ENCODE measurements at regions not wholly inside any gene's neighbourhood (a gene's known extent, or its start where the extent isn't known, plus 50 kb on each side); places are given as distances from the start of the nearest gene placed in this dataset.
A peak's percentile ranks its signal among the peaks of the same experiment; 100 is the strongest.

- H3K27me3 ChIP-seq (ENCODE audit: control insufficient read depth in 3 of 3, insufficient read depth in 3 of 3, low read length in 2 of 3) = no peaks in the 10 kb centered on the region
- H3K4me1 ChIP-seq (ENCODE audit: control insufficient read depth in 5 of 5, insufficient read depth in 5 of 5, low read length in 5 of 5) = peaks cover 0 to 7% (median 0%) of the 10 kb centered on the region in 5 donors
- H3K9me3 ChIP-seq (ENCODE audit: control insufficient read depth in 4 of 4, insufficient read depth in 3 of 4, low read length in 3 of 4) = no peaks in the 10 kb centered on the region
- 75 to 77% methylated on average over 10 of the region's 10 CpGs for WGBS, 2 donors
- TF ChIP-seq, protein P1, sequence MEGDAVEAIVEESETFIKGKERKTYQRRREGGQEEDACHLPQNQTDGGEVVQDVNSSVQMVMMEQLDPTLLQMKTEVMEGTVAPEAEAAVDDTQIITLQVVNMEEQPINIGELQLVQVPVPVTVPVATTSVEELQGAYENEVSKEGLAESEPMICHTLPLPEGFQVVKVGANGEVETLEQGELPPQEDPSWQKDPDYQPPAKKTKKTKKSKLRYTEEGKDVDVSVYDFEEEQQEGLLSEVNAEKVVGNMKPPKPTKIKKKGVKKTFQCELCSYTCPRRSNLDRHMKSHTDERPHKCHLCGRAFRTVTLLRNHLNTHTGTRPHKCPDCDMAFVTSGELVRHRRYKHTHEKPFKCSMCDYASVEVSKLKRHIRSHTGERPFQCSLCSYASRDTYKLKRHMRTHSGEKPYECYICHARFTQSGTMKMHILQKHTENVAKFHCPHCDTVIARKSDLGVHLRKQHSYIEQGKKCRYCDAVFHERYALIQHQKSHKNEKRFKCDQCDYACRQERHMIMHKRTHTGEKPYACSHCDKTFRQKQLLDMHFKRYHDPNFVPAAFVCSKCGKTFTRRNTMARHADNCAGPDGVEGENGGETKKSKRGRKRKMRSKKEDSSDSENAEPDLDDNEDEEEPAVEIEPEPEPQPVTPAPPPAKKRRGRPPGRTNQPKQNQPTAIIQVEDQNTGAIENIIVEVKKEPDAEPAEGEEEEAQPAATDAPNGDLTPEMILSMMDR (IDR thresholded peaks at IDR 0.05; ENCODE audit: control extremely low read depth, extremely low read depth) = no peak
- H3K4me3 ChIP-seq = no peak overlapping the region
- no peak for DNase-seq
- no peak overlapping the region for H3K27ac ChIP-seq (ENCODE audit: low read depth in 1 of 2, low read length in 1 of 2)
- no peak for ATAC-seq (ENCODE audit: insufficient read depth, low FRiP score)
- no peaks in the 10 kb centered on the region for H3K36me3 ChIP-seq (ENCODE audit: control insufficient read depth in 4 of 4, insufficient read depth in 4 of 4, low read length in 4 of 4)
- no peak overlapping the region for H3K9ac ChIP-seq (ENCODE audit: insufficient read depth in 1 of 2, low read length in 2 of 2)
These were observed 268.9 kb upstream of the ATP2B1 start for GRCh38 chr12:89977405-89978085.

- WGBS, 2 donors = 92 to 93% methylated on average over 4 of the region's 4 CpGs
- ATAC-seq (ENCODE audit: insufficient read depth, low FRiP score) = no peak
- Histone ChIP-seq H3K9ac (ENCODE audit: insufficient read depth in 1 of 2, low read length in 2 of 2) (no peak overlapping the region), H3K27me3 (ENCODE audit: control insufficient read depth in 3 of 3, insufficient read depth in 3 of 3, low read length in 2 of 3) (no peaks in the 10 kb centered on the region), H3K9me3 (ENCODE audit: control insufficient read depth in 4 of 4, insufficient read depth in 3 of 4, low read length in 3 of 4) (no peaks in the 10 kb centered on the region), H3K4me3 (no peak overlapping the region), H3K36me3 (ENCODE audit: control insufficient read depth in 4 of 4, insufficient read depth in 4 of 4, low read length in 4 of 4) (no peaks in the 10 kb centered on the region), H3K4me1 (ENCODE audit: control insufficient read depth in 5 of 5, insufficient read depth in 5 of 5, low read length in 5 of 5) (peaks cover 0 to 12% (median under 1%) of the 10 kb centered on the region in 5 donors), H3K27ac (ENCODE audit: low read depth in 1 of 2, low read length in 1 of 2) (no peak overlapping the region)
- DNase-seq = no peak
- TF ChIP-seq, protein P1 (IDR thresholded peaks at IDR 0.05; ENCODE audit: control extremely low read depth, extremely low read depth) = no peak
These were observed 268.2 kb upstream of the ATP2B1 start for GRCh38 chr12:89976866-89977265.

DNA sequence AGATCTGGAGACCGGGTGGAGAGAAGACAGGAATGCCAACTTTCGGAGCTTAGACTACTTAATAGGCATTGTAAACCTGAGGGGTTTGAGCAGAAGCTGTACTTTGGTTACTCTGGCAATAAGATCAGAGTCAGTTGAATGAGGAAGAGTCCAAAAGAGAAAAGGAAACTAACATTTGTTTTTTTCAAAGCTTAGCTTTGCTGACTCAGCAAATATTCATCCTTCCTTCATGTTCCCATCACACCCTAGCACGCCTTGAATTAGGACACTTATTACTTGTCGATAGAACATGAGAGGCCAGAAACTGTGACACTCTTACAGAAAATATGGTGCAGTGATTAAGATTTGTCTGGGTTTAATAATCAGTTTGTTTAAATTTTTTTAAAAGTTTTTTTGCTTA lies 266.9 kb upstream of the ATP2B1 start:
- Histone ChIP-seq H3K27ac (ENCODE audit: low read depth in 1 of 2, low read length in 1 of 2) (no peak overlapping the region), H3K9ac (ENCODE audit: insufficient read depth in 1 of 2, low read length in 2 of 2) (no peak overlapping the region), H3K27me3 (ENCODE audit: control insufficient read depth in 3 of 3, insufficient read depth in 3 of 3, low read length in 2 of 3) (no peaks in the 10 kb centered on the region), H3K36me3 (ENCODE audit: control insufficient read depth in 4 of 4, insufficient read depth in 4 of 4, low read length in 4 of 4) (no peaks in the 10 kb centered on the region), H3K4me1 (ENCODE audit: control insufficient read depth in 5 of 5, insufficient read depth in 5 of 5, low read length in 5 of 5) (peaks cover 0 to 14% (median 3%) of the 10 kb centered on the region in 5 donors), H3K9me3 (ENCODE audit: control insufficient read depth in 4 of 4, insufficient read depth in 3 of 4, low read length in 3 of 4) (no peaks in the 10 kb centered on the region), H3K4me3 (no peak overlapping the region)
- TF ChIP-seq, protein P1 (IDR thresholded peaks at IDR 0.05; ENCODE audit: control extremely low read depth, extremely low read depth) = no peak
- WGBS, 2 donors = 89 to 94% methylated on average over 4 of the region's 4 CpGs
- DNase-seq (no peak), ATAC-seq (ENCODE audit: insufficient read depth, low FRiP score) (no peak)

DNA sequence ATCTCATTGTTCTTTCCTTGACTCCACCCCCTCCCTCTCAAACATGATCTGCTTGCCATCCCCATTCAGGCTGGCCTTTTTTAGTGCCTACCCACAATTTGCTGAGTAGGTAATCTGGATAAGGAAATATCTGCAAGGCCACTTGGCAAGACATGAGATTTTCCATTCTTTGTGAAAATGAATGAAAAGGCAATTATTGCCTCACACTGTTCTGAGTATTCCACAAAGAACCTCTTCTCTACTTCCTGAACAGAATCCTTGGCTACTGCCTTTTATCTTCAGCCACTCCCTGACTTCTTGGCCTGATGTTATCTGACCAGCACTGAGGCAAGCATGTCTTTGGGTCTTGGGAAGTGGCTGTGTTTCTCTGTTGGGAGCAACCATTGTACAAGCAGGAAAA lies 263.2 kb upstream of the ATP2B1 start:
- Histone ChIP-seq H3K9ac (ENCODE audit: insufficient read depth in 1 of 2, low read length in 2 of 2) (no peak overlapping the region), H3K9me3 (ENCODE audit: control insufficient read depth in 4 of 4, insufficient read depth in 3 of 4, low read length in 3 of 4) (no peaks in the 10 kb centered on the region), H3K27me3 (ENCODE audit: control insufficient read depth in 3 of 3, insufficient read depth in 3 of 3, low read length in 2 of 3) (no peaks in the 10 kb centered on the region), H3K4me3 (no peak overlapping the region), H3K4me1 (ENCODE audit: control insufficient read depth in 5 of 5, insufficient read depth in 5 of 5, low read length in 5 of 5) (peaks cover 0 to 8% (median 3%) of the 10 kb centered on the region in 5 donors), H3K27ac (ENCODE audit: low read depth in 1 of 2, low read length in 1 of 2) (no peak overlapping the region), H3K36me3 (ENCODE audit: control insufficient read depth in 4 of 4, insufficient read depth in 4 of 4, low read length in 4 of 4) (no peaks in the 10 kb centered on the region)
- TF ChIP-seq, protein P1 (IDR thresholded peaks at IDR 0.05; ENCODE audit: control extremely low read depth, extremely low read depth) = no peak
- peak in 2 of 3 donors; percentile 70 to 83 for DNase-seq
- ATAC-seq (ENCODE audit: insufficient read depth, low FRiP score) = no peak

All from lung (tissue), 11 donors.